IMR-90 (cell line): ENCODE measurements at regions not wholly inside any gene's neighbourhood (a gene's known extent, or its start where the extent isn't known, plus 50 kb on each side); places are given as distances from the start of the nearest gene placed in this dataset.

Experiments used
- ATAC-seq: fragments of 200-7000 bp; cut with Tn5 transposase; 2 replicates; pipeline ENCODE4 v1.9.1; 2020; ENCODE audit warnings: low read depth, mild to moderate bottlenecking, moderate library complexity
- BruUV-seq: library from RNA; stranded (reverse); fragments of 400-500 nt; replicated peaks from 2 replicates; lab custom pipeline; 2021; lab: Mats Ljungman, UMichigan
- CTCF ChIA-PET: fragments of 300-600 bp; formaldehyde crosslinking; extraction: SDS; loops from one replicate; lab custom pipeline; 2021; ENCODE audit warnings: antibody characterized with exemption; lab: Yijun Ruan, JAX
- POLR2A ChIA-PET: fragments of 300-600 bp; sonication (Branson Sonifier 250); formaldehyde crosslinking; loops from one replicate; lab custom pipeline; 2022; ENCODE audit warnings: antibody characterized with exemption; ENCODE audit not compliant: unreplicated experiment; lab: Charles Lee
- DNase-seq: peaks from one replicate; pipeline ENCODE4 v3.0.0; 2013
- H2AFZ ChIP-seq: replicated peaks from 2 replicates; pipeline ENCODE3; 2013; ENCODE audit warnings: low read length, mild to moderate bottlenecking; ENCODE audit not compliant: poor library complexity
- H2AK5ac ChIP-seq: 2 replicates; pipeline ENCODE4 v1.6.1; 2013; ENCODE audit warnings: low read depth, low read length, inconsistent platforms
- H2AK9ac ChIP-seq: replicated peaks from 2 replicates; pipeline ENCODE3; 2013; ENCODE audit warnings: mild to moderate bottlenecking, low read depth, low read length, moderate library complexity; ENCODE audit not compliant: poor library complexity
- H2BK120ac ChIP-seq: 2 replicates; pipeline ENCODE4 v1.6.1; 2013; ENCODE audit warnings: low read depth, low read length, inconsistent platforms
- H2BK15ac ChIP-seq: 3 replicates; pipeline ENCODE4 v1.6.1; 2013; ENCODE audit warnings: low read depth, low read length, inconsistent platforms
- H2BK20ac ChIP-seq: 2 replicates; pipeline ENCODE4 v1.6.1; 2013; ENCODE audit warnings: low read depth, mild to moderate bottlenecking, inconsistent platforms, low read length, moderate library complexity
- H2BK5ac ChIP-seq: 2 replicates; pipeline ENCODE4 v1.6.1; 2013; ENCODE audit warnings: mild to moderate bottlenecking, low read depth, low read length, inconsistent platforms; ENCODE audit not compliant: poor library complexity, severe bottlenecking
- H3K14ac ChIP-seq: replicated peaks from 2 replicates; pipeline ENCODE4 v1.6.1; 2013; ENCODE audit warnings: low read depth, low read length, inconsistent platforms
- H3K18ac ChIP-seq: 2 replicates; pipeline ENCODE4 v1.6.1; 2013; ENCODE audit warnings: low read depth, low read length, control low read depth
- H3K23ac ChIP-seq: 2 replicates; pipeline ENCODE4 v1.6.1; 2013; ENCODE audit warnings: low read depth, low read length, inconsistent platforms
- H3K27ac ChIP-seq: 2 replicates; pipeline ENCODE4 v1.5.1; 2013; ENCODE audit warnings: mild to moderate bottlenecking, control low read depth, low read length; ENCODE audit not compliant: insufficient read depth
- H3K27me3 ChIP-seq: 2 replicates; pipeline ENCODE4 v1.6.1; 2013; ENCODE audit warnings: low read length; ENCODE audit not compliant: control insufficient read depth, insufficient read depth
- H3K36me3 ChIP-seq: 2 replicates; pipeline ENCODE4 v1.6.1; 2013; ENCODE audit warnings: low read length, mixed read lengths; ENCODE audit not compliant: control insufficient read depth, insufficient read depth
- H3K4ac ChIP-seq: 2 replicates; pipeline ENCODE4 v1.6.1; 2013; ENCODE audit warnings: low read depth, low read length, inconsistent platforms
- H3K4me1 ChIP-seq: 2 replicates; pipeline ENCODE4 v1.6.1; 2013; ENCODE audit warnings: low read length, mixed read lengths; ENCODE audit not compliant: control insufficient read depth, insufficient read depth
- H3K4me2 ChIP-seq: 2 replicates; pipeline ENCODE4 v1.6.1; 2013; ENCODE audit warnings: low read depth, mild to moderate bottlenecking, control low read depth, low read length, moderate library complexity
- H3K4me3 ChIP-seq: 2 replicates; pipeline ENCODE4 v1.5.1; 2013; ENCODE audit warnings: low read depth, mild to moderate bottlenecking, control low read depth, low read length, moderate library complexity; ENCODE audit not compliant: insufficient read depth
- H3K56ac ChIP-seq: 2 replicates; pipeline ENCODE4 v1.6.1; 2013; ENCODE audit warnings: low read length, inconsistent platforms; ENCODE audit not compliant: insufficient read depth; ENCODE audit errors: extremely low read depth
- H3K79me1 ChIP-seq, 2 experiments: 2 replicates each; pipeline ENCODE4 v1.6.1; 2013; ENCODE audit warnings: low read length in 2 of 2, inconsistent platforms in 1 of 2, low read depth in 1 of 2
- H3K9ac ChIP-seq: 2 replicates; pipeline ENCODE4 v1.6.1; 2013; ENCODE audit warnings: low read depth, low read length, control low read depth
- H3K9me1 ChIP-seq: 2 replicates; pipeline ENCODE4 v1.6.1; 2013; ENCODE audit warnings: low read length, inconsistent platforms; ENCODE audit not compliant: insufficient read depth
- H3K9me3 ChIP-seq: 2 replicates; pipeline ENCODE4 v1.6.1; 2013; ENCODE audit warnings: low read length; ENCODE audit not compliant: control insufficient read depth, insufficient read depth
- H4K20me1 ChIP-seq: 2 replicates; pipeline ENCODE4 v1.6.1; 2013; ENCODE audit warnings: low read length, inconsistent platforms; ENCODE audit not compliant: insufficient read depth
- H4K5ac ChIP-seq: 2 replicates; pipeline ENCODE4 v1.6.1; 2013; ENCODE audit warnings: mild to moderate bottlenecking, low read depth, low read length, control low read depth
- H4K8ac ChIP-seq, 2 experiments: 2 replicates each; pipeline ENCODE4 v1.6.1; 2013; ENCODE audit warnings: low read depth in 2 of 2, low read length in 2 of 2, control low read depth in 1 of 2, inconsistent platforms in 1 of 2
- H4K91ac ChIP-seq: 2 replicates; pipeline ENCODE4 v1.6.1; 2013; ENCODE audit warnings: low read depth, low read length, inconsistent platforms; ENCODE audit not compliant: insufficient read depth
- CEBPB ChIP-seq: IDR thresholded peaks from 2 replicates; pipeline ENCODE4 v1.6.1; 2012; ENCODE audit warnings: low read depth, low read length, improper control_type of control experiment
- MAFK ChIP-seq: IDR thresholded peaks from 2 replicates; pipeline ENCODE4 v1.6.1; 2012; ENCODE audit warnings: low read depth, low read length, improper control_type of control experiment
- MXI1 ChIP-seq: IDR thresholded peaks from 2 replicates; pipeline ENCODE4 v1.6.1; 2012; ENCODE audit warnings: low read depth, mild to moderate bottlenecking, low read length, moderate library complexity, borderline replicate concordance
- RAD21 ChIP-seq: IDR thresholded peaks from 2 replicates; pipeline ENCODE4 v1.6.1; 2012; ENCODE audit warnings: low read length, improper control_type of control experiment
- RCOR1 ChIP-seq: IDR thresholded peaks from 2 replicates; pipeline ENCODE4 v1.6.1; 2012; ENCODE audit warnings: mild to moderate bottlenecking, low read length, improper control_type of control experiment; ENCODE audit not compliant: insufficient replicate concordance
- whole genome bisulfite sequencing, 2 experiments: methylation state at CpG; one replicate each; pipeline versions ENCODE4 v1.1.5 to v1.1.7; 2013; ENCODE audit warnings: missing lambda C conversion rate in 2 of 2; ENCODE audit not compliant: insufficient read length in 1 of 2; ENCODE audit errors: extremely low coverage in 2 of 2; 5-methylcytosine and 5-hydroxymethylcytosine counted together
- dilution Hi-C: fragments of 300-500 bp; cut with HindIII; formaldehyde crosslinking; loops from one replicate; pipeline ENCODE4 v1.14.3; 2018; ENCODE audit warnings: low sequenced_read_pairs; ENCODE audit not compliant: unreplicated experiment
- in situ Hi-C: fragments of 300-500 bp; cut with MboI; formaldehyde crosslinking; loops from 3 replicates; pipeline ENCODE4 v1.14.3; 2019; ENCODE audit warnings: low sequenced_read_pairs, inconsistent platforms, mixed read lengths
- intact Hi-C: fragments of 100-400 bp; cut with micrococcal nuclease; formaldehyde crosslinking; loops from 2 replicates; pipeline ENCODE4 v1.10.0; 2022
- TF ChIP-seq, protein P1 (sequence below): fragments of 150-350 bp; IDR thresholded peaks from 2 replicates; pipeline ENCODE4 v1.6.1; 2016; ENCODE audit warnings: low read depth, mild to moderate bottlenecking, low read length, moderate library complexity, borderline replicate concordance

DNA sequence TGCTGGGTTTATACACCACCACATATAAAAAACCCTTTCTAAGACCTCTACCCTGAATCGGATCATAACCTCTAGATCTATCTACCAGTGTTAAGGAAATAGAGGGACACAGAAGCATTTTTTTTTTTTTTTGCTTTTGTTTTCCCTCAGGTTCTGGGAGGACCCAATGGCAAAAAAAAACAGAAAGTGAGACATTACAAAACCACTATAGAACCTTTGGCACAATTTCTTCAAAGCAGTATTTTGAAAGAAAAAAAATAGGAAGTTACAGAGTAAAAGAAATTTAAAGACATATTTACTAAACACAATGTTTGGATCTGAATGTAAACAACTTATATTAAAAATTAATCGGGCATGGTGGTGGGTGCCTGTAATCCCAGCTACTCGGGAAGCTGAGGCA, 1258.7 kb upstream of the GJE1 start:
- no TSS peak for BruUV-seq
- H3K9me3 ChIP-seq = no peaks in the 10 kb centered on the region
- H3K23ac ChIP-seq = no peak overlapping the region
- in situ Hi-C loops = no loop called here
- H3K56ac ChIP-seq = no peak overlapping the region
- no peak overlapping the region for H3K4ac ChIP-seq
- ATAC-seq = no peak
- no peaks in the 10 kb centered on the region for H3K4me1 ChIP-seq
- no peak overlapping the region for H2BK5ac ChIP-seq
- ChIA-PET CTCF (no interaction called here), POLR2A (no interaction called here)
- H2BK15ac ChIP-seq = no peak overlapping the region
- no peaks in the 10 kb centered on the region for H3K27me3 ChIP-seq
- no peak overlapping the region for H3K18ac ChIP-seq
- dilution Hi-C loops = no loop called here
- H3K9me1 ChIP-seq = no peaks in the 10 kb centered on the region
- no peak overlapping the region for H2AK5ac ChIP-seq
- no peak overlapping the region for H4K8ac ChIP-seq
- H3K4me2 ChIP-seq = no peak overlapping the region
- no peak overlapping the region for H3K9ac ChIP-seq
- no peak overlapping the region for H4K91ac ChIP-seq
- H2AK9ac ChIP-seq = no peak overlapping the region
- no peaks in the 10 kb centered on the region for H3K36me3 ChIP-seq
- no CpG with 5 or more reads among the region's 3 CpGs for WGBS, 2 experiments
- intact Hi-C loops = no loop called here
- H3K79me1 ChIP-seq = no peaks in the 10 kb centered on the region
- TF ChIP-seq MXI1 (no peak), RCOR1 (no peak), MAFK (no peak), RAD21 (no peak), CEBPB (no peak)
- TF ChIP-seq, protein P1, sequence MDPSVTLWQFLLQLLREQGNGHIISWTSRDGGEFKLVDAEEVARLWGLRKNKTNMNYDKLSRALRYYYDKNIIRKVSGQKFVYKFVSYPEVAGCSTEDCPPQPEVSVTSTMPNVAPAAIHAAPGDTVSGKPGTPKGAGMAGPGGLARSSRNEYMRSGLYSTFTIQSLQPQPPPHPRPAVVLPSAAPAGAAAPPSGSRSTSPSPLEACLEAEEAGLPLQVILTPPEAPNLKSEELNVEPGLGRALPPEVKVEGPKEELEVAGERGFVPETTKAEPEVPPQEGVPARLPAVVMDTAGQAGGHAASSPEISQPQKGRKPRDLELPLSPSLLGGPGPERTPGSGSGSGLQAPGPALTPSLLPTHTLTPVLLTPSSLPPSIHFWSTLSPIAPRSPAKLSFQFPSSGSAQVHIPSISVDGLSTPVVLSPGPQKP = no peak
- no peak overlapping the region for H3K14ac ChIP-seq
- H4K5ac ChIP-seq = no peak overlapping the region
- H2BK120ac ChIP-seq = no peak overlapping the region
- H3K4me3 ChIP-seq = no peak overlapping the region
- no peak overlapping the region for H2AFZ ChIP-seq
- no peaks in the 10 kb centered on the region for H4K20me1 ChIP-seq
- no peak for DNase-seq
- H2BK20ac ChIP-seq = no peak overlapping the region
- H3K27ac ChIP-seq = no peak overlapping the region
